ENCODE measurements at regions not wholly inside any gene's neighbourhood (a gene's known extent, or its start where the extent isn't known, plus 50 kb on each side); places are given as distances from the start of the nearest gene placed in this dataset.

DNA sequence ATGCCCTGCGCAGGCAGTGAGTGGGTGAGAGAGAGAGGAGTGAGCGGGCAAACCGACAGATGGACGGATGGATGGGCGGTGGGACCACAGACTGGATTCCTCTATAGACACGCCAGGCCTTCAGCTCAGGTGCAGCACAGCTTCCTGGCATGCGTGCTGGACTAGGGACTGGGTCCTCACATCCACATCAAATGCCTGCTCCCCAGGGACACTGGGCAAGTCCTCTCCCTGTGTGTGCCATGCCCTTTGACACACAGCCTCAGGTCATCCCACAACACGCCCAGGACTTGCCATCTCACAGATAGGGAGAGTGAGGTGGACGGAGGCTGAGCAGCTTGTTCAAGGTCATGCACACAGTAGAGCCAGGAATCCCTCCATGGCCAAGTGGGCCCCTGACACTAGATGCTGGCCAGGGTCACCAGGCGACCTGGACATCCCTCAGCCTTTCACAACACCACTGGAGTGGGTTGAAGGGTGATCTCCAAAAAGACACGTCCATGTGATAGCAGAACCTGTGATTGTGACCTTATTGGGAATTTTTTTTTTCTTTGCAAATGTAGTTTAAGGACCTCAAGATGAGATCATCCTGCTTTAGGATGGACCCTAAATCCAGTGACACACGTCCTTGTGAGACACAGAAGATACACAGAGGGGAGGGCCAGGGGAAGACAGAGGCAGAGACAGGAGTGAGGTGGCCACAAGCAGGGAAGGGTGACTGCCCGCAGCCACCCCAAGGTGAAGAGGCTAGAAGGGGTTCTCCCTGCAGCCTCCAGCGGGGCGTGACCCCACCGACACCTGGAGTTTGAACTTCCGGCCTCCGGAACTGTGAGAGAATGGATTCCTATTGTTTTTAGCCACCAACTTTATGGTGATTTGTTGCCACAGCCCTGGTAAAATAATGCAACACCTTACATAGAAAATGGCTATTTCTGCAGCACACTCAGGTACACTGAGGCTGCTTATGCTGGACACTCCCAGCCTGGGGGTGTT is 155.0 kb upstream of the CHST15 start:
- Histone ChIP-seq H3K36me3 (ENCODE audit: insufficient read depth, low read length) (no peaks in the 10 kb centered on the region), H3K4me1 (ENCODE audit: insufficient read depth, low read length, poor library complexity, severe bottlenecking) (peaks cover 21% of the 10 kb centered on the region), H3K9me2 (ENCODE audit: insufficient read depth, low read length) (no peaks in the 10 kb centered on the region), H4K20me1 (ENCODE audit: insufficient read depth, low read length) (no peaks in the 10 kb centered on the region), H2AFZ (ENCODE audit: low read length) (no peak overlapping the region), H3K79me2 (ENCODE audit: insufficient read depth, low read depth, low read length) (no peaks in the 10 kb centered on the region), H3K27ac (ENCODE audit: low read depth, low read length, poor library complexity, severe bottlenecking) (no peak overlapping the region), H3K4me3 (ENCODE audit: low read depth, low read length, poor library complexity, severe bottlenecking) (no peak overlapping the region), H3K4me2 (ENCODE audit: low read length) (0 out of 2 replicates have a peak overlapping the region, but pooled peaks have one; percentile 11), H3K9me3 (ENCODE audit: low read length) (no peaks in the 10 kb centered on the region)
- DNase-seq (ENCODE audit: low spot score), result peak; percentile 35
- intact Hi-C loops (cut with micrococcal nuclease; ENCODE audit: unreplicated experiment), result no loop called here
- BruUV-seq (replicated peaks), result no TSS peak
- ChIA-PET POLR2A (no interaction called here), CTCF (ENCODE audit: unreplicated experiment) (no interaction called here)
- TF ChIP-seq EZH2phosphoT487 (IDR thresholded peaks at IDR 0.05; ENCODE audit: borderline replicate concordance, low read depth, low read length), result no peak
- TF ChIP-seq, protein P1, sequence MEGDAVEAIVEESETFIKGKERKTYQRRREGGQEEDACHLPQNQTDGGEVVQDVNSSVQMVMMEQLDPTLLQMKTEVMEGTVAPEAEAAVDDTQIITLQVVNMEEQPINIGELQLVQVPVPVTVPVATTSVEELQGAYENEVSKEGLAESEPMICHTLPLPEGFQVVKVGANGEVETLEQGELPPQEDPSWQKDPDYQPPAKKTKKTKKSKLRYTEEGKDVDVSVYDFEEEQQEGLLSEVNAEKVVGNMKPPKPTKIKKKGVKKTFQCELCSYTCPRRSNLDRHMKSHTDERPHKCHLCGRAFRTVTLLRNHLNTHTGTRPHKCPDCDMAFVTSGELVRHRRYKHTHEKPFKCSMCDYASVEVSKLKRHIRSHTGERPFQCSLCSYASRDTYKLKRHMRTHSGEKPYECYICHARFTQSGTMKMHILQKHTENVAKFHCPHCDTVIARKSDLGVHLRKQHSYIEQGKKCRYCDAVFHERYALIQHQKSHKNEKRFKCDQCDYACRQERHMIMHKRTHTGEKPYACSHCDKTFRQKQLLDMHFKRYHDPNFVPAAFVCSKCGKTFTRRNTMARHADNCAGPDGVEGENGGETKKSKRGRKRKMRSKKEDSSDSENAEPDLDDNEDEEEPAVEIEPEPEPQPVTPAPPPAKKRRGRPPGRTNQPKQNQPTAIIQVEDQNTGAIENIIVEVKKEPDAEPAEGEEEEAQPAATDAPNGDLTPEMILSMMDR (conservative IDR thresholded peaks at IDR 0.05; ENCODE audit: low read length), result no peak

DNA sequence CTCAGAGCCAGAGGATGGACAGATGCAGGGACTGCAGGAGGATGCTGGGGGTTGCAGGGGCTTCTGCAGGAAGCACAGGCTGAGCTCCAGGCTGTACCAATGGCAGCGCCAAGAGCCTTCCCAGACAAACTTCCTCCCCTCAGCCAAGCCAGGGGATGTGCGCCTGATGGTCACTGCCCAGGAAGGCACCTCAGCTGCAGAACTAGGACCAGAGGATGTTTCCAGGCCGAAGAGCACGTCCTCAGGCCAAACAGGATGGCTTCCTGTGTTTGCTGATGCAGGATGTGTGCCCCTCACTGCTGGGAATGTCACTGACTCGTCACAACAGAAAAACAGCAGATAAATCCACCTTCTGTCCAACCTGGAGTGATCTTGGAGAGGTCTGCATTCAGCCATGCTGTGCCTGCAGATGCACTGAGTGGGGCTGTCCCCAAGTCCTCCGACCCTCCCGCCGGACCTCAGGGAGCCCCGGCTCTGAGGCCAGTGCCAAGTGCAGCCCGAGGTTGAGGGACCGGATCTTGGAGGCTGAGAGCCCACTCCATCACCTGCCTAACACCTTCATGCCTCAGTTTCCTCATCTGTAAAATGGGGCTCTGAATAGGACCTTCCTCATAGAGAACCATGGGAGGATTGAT is 152.5 kb upstream of the CHST15 start:
- H3K79me2 ChIP-seq (ENCODE audit: insufficient read depth, low read depth, low read length), result no peaks in the 10 kb centered on the region
- H3K4me2 ChIP-seq (ENCODE audit: low read length), result no peak overlapping the region
- DNase-seq (ENCODE audit: low spot score), result no peak
- H3K36me3 ChIP-seq (ENCODE audit: insufficient read depth, low read length), result no peaks in the 10 kb centered on the region
- BruUV-seq (replicated peaks), result no TSS peak
- no peak overlapping the region for H2AFZ ChIP-seq (ENCODE audit: low read length)
- H4K20me1 ChIP-seq (ENCODE audit: insufficient read depth, low read length), result no peaks in the 10 kb centered on the region
- ChIA-PET POLR2A (interaction anchor here (0.6 kb wide), 1 partner anchor 19 kb away, joined by 3 read pairs; no protein-coding TSS in a partner anchor), CTCF (ENCODE audit: unreplicated experiment) (no interaction called here)
- H3K4me1 ChIP-seq (ENCODE audit: insufficient read depth, low read length, poor library complexity, severe bottlenecking), result peaks cover 11% of the 10 kb centered on the region
- intact Hi-C loops (cut with micrococcal nuclease; ENCODE audit: unreplicated experiment), result no loop called here
- no peaks in the 10 kb centered on the region for H3K9me2 ChIP-seq (ENCODE audit: insufficient read depth, low read length)
- H3K4me3 ChIP-seq (ENCODE audit: low read depth, low read length, poor library complexity, severe bottlenecking), result no peak overlapping the region
- no peak for TF ChIP-seq EZH2phosphoT487 (IDR thresholded peaks at IDR 0.05; ENCODE audit: borderline replicate concordance, low read depth, low read length)
- TF ChIP-seq, protein P1 (conservative IDR thresholded peaks at IDR 0.05; ENCODE audit: low read length), result no peak
- no peak overlapping the region for H3K27ac ChIP-seq (ENCODE audit: low read depth, low read length, poor library complexity, severe bottlenecking)
- no peaks in the 10 kb centered on the region for H3K9me3 ChIP-seq (ENCODE audit: low read length)
